HG02798 (cell line): ENCODE measurements at regions not wholly inside any gene's neighbourhood (a gene's known extent, or its start where the extent isn't known, plus 50 kb on each side); places are given as distances from the start of the nearest gene placed in this dataset.

ENCODE experiments used
- ATAC-seq: cut with Tn5 transposase; IDR thresholded peaks from one replicate; pipeline ENCODE4 v1.9.1; 2021; ENCODE audit warnings: mild to moderate bottlenecking; ENCODE audit not compliant: unreplicated experiment, poor library complexity

DNA sequence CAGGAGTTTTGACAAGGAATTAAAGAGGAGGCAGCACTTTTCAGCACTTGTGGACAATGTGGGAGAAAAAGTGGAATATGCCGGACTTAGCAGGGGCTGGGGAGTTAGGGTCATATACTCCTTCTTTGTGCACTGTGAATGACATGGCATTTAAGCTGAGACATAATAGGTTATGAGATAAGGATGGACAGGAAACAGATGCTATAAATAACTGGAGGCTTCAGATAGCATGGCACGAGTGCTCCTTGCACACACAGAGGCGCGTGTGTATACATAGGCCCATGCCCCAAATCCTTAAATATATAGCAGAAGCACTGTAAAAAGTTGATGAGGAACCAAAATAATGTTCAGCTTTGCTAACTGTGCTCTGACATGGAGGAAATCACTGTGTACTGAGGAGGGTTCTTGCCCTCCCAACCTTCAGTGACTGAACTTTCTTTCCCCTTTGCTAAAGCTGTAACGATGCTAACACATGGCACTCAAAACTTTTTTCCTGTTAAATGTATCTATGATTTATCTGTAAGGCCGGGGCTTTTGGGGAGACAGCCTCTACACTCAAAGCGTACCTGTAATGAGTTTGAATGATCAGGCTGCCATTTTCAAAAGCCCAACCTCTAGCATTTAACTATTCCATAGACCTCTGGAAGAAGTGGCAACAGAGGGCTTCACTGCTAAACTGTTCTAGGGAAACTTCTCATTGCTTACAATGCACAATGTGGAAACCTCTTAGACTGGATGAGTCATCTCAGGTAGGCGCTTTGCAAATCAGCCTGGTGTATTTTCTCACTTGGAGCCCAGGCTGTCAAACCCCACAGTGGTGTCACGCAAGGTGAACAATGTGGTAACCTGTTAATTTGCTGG is 784.6 kb downstream of the NR2F2 start:
- ATAC-seq, result no peak

DNA sequence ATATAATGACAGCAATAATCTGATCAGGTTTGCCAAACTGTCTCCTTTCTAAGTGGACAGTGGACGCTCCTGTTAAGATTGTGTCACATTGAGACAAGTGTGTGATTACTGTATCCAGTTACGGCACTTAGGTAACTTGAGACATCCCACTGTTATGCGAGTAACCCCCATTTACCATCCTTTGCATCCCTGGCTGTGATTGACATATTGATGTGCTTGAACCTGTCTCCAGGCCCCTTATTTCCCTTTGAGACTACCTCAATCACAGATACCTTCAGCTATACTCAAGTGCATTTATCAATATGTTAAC is 785.2 kb downstream of the NR2F2 start:
- no peak for ATAC-seq

DNA sequence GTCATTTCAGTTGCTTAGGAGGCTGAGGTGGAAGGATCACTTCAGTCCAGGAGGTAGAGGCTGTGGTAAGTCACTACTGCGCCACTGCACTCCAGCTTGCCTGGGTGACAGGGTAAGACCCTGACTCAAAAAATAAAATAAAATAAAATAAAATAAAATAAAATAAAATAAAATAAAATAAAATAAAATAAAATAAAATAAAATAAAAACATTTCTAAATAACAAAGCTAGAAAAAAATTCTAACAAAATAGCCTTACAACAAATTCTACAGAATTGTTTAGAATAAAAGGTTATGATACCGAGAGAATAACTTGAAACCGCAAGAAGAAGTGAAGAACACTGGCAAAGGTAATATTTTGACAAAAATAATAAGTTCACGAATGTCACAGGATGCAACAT is 794.3 kb downstream of the NR2F2 start:
- no peak for ATAC-seq

DNA sequence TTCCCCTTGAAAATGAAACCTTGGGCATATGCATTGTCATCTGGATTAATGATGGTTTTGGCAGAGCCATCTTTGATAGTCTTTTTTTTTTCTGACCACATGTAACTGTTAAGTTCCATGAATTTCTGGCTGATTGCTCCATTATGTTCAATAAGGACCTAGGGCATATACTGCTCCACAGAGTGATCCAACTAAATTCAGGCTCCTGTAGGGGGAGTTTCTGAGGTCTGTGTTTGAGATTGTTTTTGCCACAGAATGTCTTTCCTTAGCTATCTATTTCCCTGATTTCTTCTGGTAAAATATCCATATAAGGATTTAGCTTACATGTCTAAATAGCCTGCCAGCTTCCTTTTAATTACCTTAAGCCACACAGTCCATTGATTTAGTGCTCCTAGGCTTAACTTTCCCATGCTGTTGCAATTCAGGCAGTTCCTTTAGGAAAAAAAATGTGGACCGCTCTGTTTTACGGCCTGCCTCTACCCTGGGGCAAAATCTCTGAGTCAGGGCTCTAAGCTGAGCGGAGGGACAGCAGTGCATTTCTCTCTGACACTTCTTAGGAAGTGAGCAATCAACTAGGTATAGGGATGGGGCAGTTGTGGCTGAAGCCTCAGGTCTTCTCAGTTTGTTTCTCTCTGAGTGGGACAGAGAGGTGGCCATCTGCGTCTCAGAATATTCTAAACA is 796.2 kb downstream of the NR2F2 start:
- no peak for ATAC-seq

DNA sequence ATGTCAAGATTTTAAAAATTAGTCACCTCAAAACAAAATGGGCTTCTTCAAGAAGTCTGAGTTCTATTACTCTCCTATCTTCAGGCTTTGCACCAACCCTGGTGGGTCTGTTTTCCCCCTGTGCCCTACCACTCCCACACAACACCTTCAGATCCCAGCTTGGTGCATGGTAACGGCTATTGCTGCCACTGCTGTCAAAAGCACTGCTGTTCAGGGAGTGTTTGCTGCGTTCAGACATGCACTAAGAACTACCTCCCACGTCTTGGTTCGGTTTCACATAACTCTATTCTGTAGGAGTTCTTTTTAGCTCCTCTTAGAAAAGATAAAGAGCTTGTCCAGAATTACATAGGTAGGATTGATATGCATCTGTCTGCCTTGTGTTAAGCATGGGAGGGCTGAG is 799.2 kb downstream of the NR2F2 start:
- no peak for ATAC-seq

DNA sequence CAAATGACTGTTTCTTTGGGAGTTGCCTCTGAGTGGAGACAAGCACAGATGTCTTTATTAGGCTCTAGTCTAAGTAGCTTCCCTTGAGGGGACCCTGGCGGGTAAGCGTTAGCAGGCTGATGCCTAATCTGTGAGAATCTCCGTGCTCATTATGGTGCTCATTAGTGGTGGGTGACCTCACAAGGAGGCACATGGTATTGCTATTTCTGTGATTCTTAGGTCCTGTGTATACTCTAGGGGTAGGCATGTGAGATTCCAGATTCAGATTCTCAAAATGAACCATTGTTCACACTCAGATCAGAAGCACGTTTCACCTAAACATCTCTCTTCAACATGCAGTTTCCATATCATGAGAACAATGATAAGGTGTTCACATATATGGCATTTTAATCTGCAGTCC is 809.7 kb downstream of the NR2F2 start:
- ATAC-seq, result no peak

DNA sequence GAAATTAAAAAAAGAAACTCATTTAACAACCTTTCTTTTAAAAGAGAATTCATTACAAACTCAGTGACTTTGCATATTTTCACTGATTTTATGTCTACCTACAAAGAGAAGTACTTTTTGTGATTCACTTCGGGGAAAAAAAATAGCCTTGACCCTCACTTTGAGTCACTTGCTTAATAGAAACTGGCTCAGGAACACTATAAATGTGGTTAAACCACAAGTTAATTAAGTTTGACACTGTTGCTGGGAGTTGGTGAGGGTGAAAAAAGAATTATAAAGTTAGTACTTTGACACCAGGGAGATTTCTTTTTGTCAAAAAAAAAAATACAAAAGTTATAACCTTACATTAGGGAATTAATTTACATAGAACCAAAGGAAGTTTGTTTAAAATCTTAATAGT is 810.9 kb downstream of the NR2F2 start:
- no peak for ATAC-seq

DNA sequence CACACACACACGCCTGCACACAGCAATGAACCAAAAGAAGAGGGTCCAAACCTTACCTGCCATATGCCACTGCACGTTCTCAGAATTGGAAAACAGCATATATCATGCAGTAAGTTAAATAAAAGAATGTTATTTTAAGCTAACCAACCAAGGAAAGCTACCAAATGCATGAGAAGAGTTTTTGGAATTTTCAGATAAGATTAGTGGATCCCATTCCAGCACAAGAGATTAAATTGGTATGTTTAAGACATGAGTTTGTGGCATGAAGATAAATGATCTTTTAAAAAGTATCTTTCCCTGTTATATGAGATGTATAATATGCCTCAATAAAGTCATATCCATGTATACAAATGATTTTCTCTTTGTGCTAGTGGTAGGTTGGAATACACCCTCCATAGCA is 811.4 kb downstream of the NR2F2 start:
- no peak for ATAC-seq

DNA sequence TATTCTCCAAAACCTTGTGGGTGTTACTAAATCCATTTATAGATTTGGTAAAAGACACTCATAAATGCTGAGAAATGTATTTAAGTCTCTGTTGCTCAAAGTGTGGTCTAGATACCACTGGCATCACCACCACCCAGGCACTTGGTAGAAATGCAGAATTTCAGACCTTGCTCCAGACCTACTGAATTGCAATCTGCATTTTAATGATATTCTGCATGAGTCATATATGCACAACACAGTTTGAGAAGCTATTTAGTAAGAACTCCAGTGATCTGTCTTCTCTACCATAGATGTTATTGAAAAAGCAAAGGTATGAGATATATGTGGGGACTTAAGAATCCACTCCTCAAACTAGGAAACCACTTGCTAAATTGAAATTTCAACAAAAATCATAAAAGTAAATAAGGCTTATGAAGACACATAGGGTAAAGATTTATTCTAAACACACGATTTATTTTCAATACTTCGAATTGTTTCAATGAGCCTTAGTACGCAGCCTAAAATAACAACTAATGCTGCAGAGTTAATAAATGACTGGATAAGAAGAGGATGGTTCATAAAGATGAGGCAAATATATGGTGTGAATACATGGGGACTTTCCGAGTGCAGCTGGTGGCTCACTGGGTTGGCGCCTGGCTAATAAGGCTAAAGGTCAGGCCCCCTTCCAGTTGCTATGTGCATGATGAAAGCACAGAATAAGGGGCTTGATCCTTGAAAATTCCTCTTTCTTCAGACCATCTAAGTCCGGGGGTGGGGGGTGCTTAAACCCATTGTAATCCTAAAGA is 813.3 kb downstream of the NR2F2 start:
- ATAC-seq, result no peak

DNA sequence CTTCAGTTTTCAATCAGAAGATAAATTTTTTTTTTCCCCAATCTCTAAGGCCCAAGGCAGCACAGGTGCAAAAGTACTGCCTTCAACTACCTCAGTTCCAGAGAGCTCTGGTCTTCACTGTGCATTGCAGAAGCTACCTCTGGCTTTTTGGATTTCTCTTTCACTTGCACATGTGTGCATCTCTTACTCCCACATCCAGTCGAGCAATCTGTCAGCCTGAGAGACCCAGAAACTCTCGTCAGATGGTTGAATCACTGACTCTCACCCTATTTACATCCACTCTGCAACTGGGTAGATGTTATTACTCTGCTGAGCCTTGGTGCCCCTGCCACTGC is 813.8 kb downstream of the NR2F2 start:
- no peak for ATAC-seq

DNA sequence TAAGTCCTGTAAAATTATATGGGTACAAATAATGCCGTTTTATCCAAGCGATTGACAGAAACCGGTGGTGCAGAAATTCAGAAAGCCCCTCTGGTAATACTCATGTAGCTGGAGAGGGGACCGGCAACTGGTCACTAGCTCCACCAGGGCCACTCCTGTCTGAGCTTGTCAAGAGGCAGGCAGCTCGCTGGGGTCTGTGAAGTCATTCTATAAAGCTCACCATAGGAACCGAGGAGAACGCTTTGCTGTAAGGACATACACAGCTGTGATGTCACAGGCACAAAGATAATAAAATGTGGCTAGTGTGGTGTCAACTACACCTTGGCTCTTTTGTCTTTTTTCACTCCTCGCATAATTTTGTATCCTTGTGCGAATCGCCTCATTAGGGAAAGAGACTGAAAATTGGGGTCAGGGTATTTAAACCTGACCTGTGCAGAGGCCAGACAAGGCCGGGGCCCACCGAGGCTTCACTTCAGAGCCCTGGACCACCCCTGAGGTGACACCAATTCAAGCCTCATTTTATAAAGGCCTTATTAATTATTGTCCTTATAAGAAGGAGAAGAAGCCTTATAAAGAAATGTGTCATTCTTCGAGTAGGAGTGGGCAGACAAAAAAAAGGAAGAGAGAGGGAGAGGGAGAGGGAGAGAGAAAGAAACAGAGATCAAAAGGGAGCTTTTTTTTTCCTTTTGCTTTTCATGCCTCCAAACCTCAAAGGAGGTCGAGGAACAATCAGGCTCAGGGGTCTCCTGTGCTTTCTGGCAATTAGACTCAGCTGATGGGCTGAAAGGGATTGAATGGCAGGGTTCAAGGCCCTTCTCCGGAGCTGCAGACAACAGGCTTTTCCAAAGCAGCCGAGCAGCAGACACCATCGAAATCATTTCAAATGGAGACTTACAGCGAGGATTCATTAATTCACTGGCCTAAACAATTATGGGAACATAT is 813.3 kb upstream of the ARRDC4 start:
- ATAC-seq, result no peak

DNA sequence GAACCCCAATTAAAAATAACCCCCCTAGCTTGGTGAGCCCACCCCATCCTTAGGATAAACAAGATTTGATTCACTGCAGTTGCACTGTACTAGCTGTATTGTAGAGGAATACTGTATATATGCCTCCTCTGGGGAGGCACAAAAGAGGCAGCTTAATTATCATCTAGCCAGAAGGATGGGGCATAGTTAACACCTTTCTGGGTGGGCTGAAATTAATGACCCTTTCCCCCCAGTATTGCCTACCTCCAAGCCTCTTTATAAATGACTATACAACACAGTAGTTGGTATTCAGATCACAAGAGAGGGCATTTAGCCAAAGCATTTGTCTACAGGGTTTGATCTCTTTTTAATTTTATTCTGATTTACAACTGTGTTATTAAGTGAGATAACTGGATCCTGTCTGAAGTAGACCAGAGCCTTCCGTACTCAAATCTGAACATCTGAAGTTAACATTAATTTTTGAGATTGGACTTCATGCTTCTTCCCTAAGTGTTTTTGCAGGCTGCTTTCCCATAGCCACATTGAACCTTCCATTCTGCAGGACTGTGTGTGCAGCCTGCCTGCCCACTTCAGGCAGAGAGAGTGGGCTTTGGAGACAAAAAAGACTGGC is 807.0 kb upstream of the ARRDC4 start:
- no peak for ATAC-seq

DNA sequence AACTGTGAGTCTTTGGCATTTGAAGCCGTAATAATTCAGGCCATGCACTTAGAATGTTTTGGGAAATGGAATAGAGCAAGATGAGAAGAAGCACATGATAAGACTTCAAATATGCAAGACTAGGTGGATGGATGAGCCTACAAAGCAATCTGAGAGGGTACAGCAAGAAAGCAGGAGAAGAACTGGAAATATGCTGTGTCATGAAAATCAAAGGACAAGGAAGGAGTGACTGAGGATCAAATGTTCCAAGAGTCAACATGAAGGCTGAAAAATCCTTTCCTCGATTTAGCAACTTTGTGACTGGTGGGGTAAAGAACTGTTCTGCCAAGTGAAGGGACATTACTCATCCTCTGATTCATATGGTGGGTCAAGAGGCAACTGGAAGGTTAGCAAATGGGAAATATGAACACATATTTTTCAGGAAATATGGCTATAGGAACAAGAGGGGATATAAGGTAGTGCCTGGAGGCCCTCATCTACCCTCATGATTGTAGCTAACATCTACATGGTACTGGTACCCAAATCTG is 803.7 kb upstream of the ARRDC4 start:
- ATAC-seq, result no peak

DNA sequence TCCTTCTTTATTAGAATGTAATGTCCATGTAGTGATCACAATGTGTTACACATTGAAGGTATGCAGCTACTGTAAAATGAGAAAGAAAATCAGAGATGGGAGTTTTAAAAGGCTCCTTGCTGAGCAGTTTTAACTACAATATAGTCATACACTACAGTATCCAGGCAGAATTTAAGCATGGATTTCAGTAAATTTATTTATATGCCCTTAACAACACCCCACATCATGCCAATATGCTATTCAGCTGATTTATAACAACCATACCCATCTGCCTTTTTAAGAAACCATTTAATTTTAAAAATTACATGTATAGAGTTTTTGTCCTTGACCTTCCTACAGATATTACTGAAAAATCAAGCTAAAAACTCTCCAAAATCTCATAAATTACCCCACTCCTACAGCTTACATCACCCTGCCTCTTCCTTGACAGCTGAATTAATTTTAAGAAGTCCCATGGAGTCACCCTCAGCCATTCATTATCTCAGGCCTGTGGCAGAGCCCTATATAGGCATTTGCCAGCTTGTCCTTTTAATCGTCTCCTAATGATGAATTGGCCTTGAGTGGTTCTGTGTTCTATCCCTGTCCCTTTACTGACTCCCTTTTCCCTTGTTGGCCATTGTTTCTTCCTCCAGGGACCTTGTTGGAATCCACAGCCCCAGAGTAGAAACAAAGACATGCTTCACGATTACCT is 797.6 kb upstream of the ARRDC4 start:
- no peak for ATAC-seq

DNA sequence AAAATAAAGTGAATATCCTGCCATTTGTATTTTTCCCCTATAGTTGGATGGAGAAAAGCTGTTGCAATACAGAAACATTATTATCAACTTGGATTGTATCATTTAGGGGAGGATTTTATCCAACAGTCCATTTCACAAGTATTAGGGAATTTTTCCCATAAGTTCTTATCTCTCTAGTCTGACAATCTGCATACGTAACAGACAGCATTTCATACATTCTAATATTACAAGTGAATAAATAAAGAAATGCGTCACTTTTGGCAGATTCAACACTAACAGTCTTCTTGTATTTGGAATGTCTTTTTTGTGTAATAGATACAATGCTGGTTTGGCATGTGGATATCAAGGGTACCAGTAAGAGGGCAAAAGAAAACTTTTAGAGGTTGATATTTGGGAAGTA is 795.3 kb upstream of the ARRDC4 start:
- ATAC-seq, result no peak

DNA sequence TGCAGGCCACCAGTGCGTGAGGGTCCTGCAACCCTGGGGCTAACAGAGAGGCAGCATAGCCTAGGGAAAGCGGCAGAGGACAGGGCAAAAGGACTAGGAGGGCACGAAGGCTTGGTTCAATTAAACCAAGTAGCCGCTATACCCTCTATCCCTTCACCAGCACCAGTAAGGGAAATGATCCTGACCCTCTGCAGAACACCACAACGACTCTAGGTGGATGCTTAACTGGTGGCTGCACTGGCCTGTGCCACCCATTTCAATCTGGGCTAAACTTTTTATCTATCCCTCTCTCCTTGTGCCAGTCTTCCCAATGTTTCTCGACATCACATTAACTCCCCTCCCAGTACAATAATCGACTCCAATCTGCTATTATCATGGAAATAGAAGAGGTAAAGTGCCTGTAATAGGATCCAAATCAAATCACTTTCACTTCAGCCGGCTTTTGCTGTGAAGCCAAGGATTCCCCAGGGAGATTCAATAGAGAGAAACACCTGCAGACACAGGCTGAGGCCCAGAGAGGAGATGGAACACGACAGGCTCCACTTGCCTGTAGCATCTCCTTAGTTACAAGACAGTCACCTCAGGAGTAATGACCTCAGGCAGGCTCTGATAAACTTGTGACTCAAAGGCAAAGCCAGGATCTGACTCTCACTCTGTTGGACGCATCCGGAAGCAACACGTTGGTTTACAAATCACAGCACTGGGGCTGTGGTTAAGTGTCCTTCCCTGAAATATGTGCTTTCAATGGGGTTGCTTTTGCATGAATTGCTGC is 791.6 kb upstream of the ARRDC4 start:
- ATAC-seq, result no peak

DNA sequence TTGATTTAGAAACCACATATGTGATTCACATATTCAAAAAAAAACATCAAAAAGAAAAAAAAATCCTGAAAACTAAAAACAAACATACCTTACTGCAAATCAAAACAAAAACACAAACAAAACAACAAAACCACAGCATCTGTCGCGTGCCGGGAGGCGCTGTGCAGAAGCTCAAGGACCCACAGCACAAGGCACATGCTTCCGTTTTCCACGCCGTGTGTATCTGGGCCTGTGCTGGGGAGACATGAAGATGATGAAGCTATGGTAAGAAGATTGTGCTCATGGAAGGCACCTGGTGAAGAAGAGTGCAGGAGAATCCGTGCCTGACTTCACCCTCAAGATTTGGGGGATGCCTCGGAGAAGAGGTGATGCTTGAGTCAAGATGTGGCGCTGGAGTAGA is 788.9 kb upstream of the ARRDC4 start:
- no peak for ATAC-seq

DNA sequence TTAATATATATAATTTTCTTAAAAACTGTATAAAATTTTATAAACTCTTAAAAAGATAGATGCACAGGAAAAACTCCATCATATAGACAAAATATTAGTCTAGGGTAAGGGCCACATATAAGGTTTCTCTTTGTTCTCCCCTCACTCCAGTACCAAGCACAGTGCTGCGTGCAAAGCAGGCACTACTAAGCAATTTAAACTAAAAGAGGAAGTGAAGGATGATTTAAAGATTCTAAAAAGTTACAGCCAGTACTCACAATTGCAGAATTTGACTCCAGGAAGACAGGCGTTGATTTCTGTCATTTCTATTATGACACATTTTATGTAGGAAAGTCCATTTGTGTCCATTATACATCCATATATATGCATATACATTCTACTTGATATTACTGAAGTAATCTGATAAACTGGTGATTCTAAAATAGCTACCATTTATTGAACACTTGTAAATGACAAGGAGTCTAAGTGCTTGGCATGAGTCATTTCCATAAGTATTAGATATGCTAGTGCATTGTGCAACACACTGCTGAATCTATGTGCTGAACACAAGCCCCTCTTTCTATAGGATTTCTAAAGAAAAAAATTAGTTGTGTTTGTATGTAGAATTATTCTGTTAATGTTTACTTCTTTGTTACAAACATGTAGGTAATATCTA is 785.5 kb upstream of the ARRDC4 start:
- no peak for ATAC-seq
